ENCODE measurements at regions not wholly inside any gene's neighbourhood (a gene's known extent, or its start where the extent isn't known, plus 50 kb on each side); places are given as distances from the start of the nearest gene placed in this dataset.

- TF ChIP-seq CTCF (IDR thresholded peaks at IDR 0.05; ENCODE audit: low read depth, low read length), result no peak
- TF ChIP-seq EZH2phosphoT487 (IDR thresholded peaks at IDR 0.05; ENCODE audit: low read depth), result no peak
These were observed 364.2 kb downstream of the JRKL start for GRCh38 chr11:96753997-96754396.

Data from OCI-LY3 (cell line).